C4-2B (cell line): ENCODE measurements at regions not wholly inside any gene's neighbourhood (a gene's known extent, or its start where the extent isn't known, plus 50 kb on each side); places are given as distances from the start of the nearest gene placed in this dataset.

Source experiments
- ZFX ChIP-seq: fragments of 450-650 bp; IDR thresholded peaks from 2 replicates; pipeline ENCODE4 v1.6.1; 2017
- TF ChIP-seq, protein P1 (sequence below): fragments of 450-650 bp; conservative IDR thresholded peaks from 2 replicates; pipeline ENCODE4 v1.5.1; 2017; ENCODE audit warnings: mild to moderate bottlenecking

DNA sequence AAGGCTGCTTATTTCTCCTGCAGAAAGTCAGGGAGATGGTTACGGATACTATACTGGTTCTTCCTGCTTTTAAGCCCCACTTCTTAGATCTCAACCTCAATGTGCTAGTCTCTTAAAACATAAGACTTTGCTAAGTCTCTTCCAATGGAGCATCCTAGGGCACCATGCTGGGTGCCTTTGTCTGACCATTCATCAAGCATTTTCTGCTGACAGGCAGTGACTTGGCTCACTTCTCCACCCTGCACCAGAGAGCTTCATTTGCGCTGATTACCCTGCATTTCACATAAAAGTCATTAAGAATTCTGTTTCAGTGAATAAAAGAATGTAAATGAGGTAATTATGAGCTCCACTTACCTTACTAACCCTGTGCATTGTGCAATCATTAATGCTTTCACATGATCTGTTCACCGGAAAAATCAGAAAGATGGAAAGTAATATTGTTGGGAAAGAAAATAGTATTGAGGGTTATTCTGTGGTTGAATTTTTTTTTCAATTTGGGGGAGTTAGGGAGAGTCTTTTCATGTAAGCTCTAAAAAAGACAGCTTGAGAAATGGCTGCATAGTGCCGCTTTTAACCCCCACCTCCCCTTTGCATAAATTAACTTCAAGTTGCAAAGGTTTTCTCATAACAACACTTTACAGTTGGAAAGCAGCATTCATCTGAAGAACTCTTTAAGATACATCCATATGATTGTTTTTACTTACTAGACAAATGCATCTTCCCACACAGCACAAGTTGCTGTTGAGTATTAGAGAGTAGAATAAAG is 677.3 kb upstream of the KIRREL3 start:
- TF ChIP-seq, protein P1, sequence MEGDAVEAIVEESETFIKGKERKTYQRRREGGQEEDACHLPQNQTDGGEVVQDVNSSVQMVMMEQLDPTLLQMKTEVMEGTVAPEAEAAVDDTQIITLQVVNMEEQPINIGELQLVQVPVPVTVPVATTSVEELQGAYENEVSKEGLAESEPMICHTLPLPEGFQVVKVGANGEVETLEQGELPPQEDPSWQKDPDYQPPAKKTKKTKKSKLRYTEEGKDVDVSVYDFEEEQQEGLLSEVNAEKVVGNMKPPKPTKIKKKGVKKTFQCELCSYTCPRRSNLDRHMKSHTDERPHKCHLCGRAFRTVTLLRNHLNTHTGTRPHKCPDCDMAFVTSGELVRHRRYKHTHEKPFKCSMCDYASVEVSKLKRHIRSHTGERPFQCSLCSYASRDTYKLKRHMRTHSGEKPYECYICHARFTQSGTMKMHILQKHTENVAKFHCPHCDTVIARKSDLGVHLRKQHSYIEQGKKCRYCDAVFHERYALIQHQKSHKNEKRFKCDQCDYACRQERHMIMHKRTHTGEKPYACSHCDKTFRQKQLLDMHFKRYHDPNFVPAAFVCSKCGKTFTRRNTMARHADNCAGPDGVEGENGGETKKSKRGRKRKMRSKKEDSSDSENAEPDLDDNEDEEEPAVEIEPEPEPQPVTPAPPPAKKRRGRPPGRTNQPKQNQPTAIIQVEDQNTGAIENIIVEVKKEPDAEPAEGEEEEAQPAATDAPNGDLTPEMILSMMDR: no peak
- TF ChIP-seq ZFX: no peak
